ENCODE measurements at regions not wholly inside any gene's neighbourhood (a gene's known extent, or its start where the extent isn't known, plus 50 kb on each side); places are given as distances from the start of the nearest gene placed in this dataset.

- DNase-seq = no peak
These were observed 110.9 kb upstream of the SSTR4 start for GRCh38 chr20:22924046-22924737.

DNA sequence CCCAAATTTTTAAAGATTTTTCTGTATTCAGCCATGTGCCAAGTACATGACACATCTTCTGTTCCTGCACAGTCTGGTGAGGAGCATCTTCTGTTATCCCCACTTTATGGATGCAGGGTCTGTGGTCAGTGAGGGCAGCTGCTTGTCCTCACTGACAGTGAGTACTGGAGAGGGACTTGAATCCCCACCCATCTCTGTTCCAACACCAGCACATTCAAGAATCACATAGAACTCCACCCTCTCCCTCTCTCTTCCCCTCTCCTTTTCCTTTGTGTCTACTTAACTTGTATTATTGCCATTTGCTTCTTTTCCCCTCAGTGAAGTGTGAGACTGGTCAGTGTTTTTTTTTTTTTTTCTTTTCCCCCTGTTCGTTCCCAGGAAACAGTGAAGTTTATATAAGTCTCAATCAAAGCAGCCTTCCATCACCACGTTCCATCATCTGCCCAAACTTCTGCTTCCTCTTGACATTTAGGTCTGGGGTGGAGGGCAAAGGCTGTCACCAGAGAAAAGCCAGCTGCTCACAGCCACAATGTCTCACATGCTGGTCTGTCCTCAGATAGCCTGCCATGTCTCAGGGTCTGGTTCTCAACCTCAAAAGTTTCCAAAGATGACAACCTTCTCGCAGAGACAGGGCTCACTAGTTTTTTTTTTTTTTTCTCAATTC is 110.0 kb upstream of the SSTR4 start:
- DNase-seq = no peak

GRCh38 chr20:22925613-22925983 is 109.5 kb upstream of the SSTR4 start:
- no peak for DNase-seq

- no peak for DNase-seq
These were observed 107.6 kb upstream of the SSTR4 start for GRCh38 chr20:22927537-22927936.

GRCh38 chr20:22928679-22929078 is 106.4 kb upstream of the SSTR4 start:
- no peak for DNase-seq

DNA sequence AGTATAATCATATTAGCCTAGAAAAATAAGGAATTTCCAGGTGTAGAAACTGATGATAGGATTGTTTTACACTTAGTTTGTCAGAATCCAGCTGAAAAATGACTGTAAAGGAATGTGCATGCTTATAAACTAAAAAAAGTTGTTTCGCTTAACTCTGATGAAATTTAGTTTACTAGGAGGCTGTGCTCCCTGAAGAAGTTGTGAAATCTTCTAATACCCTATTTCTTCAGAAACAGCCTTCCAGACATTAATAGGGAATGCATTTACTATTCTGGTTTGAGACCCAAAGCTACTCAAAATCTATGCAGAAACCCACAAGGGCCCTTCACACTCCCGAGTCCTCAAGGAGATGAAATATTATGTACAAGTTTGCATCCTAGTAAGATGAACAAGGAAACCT is 105.5 kb upstream of the SSTR4 start:
- DNase-seq = no peak

GRCh38 chr20:22931653-22932608 is 103.2 kb upstream of the SSTR4 start:
- DNase-seq = no peak

DNA sequence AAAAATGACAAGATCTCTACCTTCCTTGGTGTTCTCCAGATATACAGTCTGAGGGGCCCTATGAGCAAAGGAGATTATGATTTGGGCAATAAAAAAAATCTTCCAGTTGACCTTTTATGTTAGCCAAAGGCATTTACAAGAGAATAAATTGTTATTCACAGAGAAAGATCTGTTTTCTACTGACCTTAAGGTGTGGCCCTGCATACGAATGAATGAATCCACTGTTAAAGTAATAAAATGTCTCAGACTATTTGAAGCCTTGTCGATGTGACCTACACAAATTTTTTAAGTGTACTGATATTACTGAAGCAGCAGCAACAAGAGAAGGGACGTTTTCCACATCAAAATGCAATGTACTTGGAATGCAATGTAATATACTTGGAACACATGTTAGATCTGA is 95.9 kb upstream of the SSTR4 start:
- DNase-seq = no peak

- no peak for DNase-seq
These were observed 94.8 kb upstream of the SSTR4 start for GRCh38 chr20:22940350-22940749.

- no peak for DNase-seq
These were observed 93.6 kb upstream of the SSTR4 start for GRCh38 chr20:22941550-22941949.

DNA sequence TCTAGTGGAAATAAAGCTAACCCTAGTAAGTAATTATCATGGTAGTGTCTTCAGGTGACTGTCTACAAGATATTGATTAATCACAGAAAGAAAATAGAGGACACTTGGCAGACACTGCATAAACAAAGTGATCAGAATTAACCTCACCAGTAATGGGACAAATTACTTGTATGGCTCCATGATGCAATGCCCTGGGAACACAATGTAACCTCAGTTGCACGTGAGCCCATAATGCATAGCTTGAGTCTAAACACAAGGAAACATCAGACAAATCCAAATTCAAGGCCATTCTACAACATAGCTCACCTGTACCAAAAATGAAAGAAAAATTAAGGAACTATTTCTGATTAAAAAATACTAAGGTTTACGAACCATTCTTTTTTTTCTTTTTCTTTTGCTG is 92.4 kb upstream of the SSTR4 start:
- no peak for DNase-seq

DNA sequence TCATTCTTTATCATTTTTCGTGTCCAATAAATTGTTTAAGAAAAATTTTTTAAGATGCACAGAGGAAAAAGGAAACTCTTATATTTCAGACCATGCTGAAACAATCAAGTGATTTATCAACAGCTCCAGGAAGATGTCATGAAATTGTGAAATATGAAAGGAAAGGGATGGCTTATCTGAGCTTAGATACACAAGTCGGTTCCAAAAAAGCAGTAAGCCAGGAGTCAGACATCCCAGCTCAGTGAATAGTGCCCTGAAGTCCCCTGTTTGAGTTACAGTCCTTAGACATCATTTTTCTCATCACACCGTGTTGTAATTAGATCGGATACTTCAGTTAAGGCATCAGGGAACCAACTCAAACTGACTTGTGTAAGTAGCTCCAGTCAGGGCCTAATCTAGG is 91.0 kb upstream of the SSTR4 start:
- no peak for DNase-seq

DNA sequence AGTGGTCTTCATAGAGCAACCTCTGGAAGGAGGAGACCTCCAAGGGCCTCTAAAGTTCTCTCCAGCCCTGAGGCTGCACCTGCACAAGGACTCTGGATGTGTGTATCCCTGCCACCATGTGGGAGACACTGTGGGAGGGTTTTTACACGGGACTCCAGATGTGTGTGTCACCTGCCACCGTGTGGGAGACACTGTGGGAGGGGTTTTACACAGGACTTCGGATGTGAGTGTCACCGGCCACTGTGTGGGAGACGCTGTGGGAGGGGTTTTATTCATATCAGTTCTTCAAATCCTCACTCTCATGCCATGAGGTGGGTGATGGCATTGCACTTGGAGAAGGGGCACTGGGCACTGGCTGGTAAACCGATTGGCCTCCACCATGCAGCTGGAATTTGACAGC is 90.2 kb upstream of the SSTR4 start:
- DNase-seq = no peak

GRCh38 chr20:22946596-22946995 is 88.5 kb upstream of the SSTR4 start:
- no peak for DNase-seq

- DNase-seq = no peak
These were observed 85.6 kb upstream of the SSTR4 start for GRCh38 chr20:22949331-22950109.

GRCh38 chr20:22951966-22952365 is 83.1 kb upstream of the SSTR4 start:
- no peak for DNase-seq

DNA sequence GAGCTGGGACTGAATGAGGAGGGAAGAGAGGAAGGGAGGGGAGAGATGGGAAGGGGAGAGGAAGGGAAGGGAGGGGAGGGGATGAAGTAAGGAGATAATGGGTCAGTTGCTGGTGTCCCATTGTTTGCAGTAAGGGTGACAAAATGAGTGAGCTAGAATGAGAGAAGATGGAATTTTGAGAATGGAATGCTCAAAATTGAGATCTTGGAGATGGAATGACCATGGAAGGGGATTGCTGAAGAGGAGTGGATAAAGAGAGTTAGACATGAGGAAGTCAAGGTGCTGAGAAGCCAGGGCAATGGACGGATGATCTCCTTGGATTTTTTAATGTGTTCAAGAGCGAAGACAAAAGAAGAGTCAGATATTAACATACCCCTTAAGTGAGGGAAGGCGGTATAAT is 80.5 kb upstream of the SSTR4 start:
- no peak for DNase-seq

DNA sequence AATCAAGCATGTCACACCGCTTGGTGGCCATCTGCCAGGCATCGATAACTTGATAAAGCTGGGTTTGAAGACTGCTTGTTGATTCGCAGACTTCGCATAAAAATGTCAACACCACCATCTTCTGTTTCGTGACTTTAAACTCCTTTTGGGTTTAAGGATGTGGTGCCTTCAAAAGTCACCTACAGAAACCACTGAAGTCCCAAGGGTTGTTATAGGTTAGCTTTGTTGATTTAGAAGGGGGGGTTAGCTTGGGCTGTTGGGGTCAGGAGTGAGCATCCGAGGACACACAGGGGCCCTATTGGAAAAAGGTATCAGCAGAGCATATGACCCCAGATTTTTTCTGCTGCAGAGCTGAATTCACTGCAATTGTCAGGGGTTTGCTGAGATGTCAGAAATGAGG is 76.7 kb upstream of the SSTR4 start:
- no peak for DNase-seq

DNA sequence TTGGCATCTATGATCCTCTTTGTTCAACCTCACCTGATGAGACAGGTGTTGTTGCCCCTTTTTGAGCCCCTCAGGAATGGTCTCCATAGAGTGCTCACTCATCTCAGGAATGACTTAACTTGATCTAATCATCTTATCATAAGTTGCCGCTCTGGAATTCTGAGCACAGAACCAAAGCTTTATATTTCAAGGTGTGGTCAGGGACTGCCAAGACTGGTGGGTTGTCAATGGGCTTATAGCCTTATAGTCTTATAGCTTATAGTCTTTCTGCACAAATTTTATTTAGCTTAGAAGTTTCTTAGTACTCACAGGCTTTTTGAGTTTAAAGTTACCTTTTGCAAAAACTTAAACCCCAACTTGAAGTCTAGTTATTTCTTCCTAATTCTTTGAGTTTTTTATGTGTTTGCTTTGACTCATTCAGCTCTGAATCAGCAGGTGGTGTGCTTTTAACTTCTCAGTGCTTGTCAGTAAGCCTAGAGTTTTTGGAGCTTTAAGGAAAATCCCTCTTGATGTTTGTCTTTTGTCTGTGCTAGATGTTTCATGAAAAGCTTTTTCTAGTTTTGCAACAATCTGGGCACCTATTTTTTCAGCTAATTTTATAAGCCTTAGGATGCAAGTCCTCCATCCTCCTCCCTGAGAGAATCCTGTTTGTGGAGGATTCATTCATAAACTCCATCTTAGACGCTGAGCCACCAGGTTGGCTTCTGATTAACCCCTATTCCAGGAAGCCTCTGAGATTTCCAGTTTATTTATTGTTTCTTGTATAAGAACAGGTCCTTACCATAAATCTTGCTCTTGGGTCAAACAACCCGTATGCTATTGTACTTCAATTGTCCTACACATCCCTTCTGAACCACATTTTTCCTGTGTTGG is 72.3 kb upstream of the SSTR4 start:
- no peak for DNase-seq

GRCh38 chr20:22963581-22963980 is 71.5 kb upstream of the SSTR4 start:
- no peak for DNase-seq

DNA sequence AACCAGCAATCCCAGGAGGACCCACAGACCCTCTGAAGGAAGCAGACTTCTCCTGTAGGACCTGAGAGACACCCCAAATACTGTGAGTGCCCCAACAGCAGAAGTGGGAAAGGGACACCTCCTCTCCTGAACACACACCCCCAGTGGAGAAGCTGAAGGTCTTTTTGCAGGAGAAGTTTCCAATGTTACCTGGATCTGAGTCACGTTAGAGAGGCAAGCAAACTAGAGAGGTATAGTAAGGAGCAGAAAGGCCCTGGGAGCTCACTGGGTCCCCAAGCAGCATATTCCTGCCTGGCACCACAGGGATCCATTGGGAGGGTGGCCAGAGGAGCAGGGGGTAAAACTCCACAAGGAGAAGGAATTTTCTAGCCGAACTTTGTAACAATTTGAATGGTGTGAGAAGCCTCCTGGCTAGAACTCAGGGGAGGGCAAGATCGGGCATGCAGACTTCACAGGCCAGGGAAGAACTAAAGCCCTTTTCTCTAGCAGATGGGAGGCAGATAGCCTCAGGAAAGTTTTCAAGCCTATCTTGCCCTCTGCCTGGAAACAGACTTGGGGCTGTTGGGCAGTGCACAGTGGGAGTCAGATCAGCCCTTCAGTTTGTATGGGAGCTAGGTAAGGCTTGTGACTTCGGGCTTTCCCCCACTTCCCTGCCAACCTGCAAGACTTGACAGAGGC is 68.2 kb upstream of the SSTR4 start:
- no peak for DNase-seq
